Fibroblast of villous mesenchyme (primary cell): ENCODE measurements at regions not wholly inside any gene's neighbourhood (a gene's known extent, or its start where the extent isn't known, plus 50 kb on each side); places are given as distances from the start of the nearest gene placed in this dataset.

Experiments
- DNase-seq: peaks from one replicate; pipeline ENCODE4 v3.0.0-alpha.2; 2010; ENCODE audit warnings: low read depth
- H3K4me3 ChIP-seq: 2 replicates; pipeline ENCODE4 v1.5.1; 2011; ENCODE audit warnings: low read depth, mild to moderate bottlenecking, low read length
- TF ChIP-seq, protein P1 (sequence below): IDR thresholded peaks from 2 replicates; pipeline ENCODE4 v1.5.1; 2012; ENCODE audit warnings: low read depth, mild to moderate bottlenecking, low read length; ENCODE audit not compliant: insufficient read depth

DNA sequence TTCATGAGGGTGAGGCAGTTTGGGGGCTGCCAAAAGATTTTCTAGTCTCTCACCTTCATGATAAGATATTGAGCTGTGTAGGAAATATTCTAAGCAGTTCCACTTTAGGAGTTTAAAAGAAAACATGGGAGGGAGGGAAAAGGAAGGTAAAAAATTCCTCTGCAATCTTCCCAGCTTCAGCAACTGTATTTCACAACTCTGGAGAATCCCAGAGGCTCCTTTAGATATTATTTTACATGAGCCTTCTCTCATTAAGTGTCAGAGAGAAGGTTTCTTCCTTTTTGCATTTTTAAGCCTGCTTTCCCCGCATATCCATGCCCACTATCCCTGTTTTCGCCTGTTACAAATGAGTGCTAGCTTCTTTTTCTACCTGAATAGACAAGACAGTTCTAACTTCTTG, 289.4 kb downstream of the CHRM3 start:
- DNase-seq = no peak
- TF ChIP-seq, protein P1, sequence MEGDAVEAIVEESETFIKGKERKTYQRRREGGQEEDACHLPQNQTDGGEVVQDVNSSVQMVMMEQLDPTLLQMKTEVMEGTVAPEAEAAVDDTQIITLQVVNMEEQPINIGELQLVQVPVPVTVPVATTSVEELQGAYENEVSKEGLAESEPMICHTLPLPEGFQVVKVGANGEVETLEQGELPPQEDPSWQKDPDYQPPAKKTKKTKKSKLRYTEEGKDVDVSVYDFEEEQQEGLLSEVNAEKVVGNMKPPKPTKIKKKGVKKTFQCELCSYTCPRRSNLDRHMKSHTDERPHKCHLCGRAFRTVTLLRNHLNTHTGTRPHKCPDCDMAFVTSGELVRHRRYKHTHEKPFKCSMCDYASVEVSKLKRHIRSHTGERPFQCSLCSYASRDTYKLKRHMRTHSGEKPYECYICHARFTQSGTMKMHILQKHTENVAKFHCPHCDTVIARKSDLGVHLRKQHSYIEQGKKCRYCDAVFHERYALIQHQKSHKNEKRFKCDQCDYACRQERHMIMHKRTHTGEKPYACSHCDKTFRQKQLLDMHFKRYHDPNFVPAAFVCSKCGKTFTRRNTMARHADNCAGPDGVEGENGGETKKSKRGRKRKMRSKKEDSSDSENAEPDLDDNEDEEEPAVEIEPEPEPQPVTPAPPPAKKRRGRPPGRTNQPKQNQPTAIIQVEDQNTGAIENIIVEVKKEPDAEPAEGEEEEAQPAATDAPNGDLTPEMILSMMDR = no peak
- H3K4me3 ChIP-seq = no peak overlapping the region

DNA sequence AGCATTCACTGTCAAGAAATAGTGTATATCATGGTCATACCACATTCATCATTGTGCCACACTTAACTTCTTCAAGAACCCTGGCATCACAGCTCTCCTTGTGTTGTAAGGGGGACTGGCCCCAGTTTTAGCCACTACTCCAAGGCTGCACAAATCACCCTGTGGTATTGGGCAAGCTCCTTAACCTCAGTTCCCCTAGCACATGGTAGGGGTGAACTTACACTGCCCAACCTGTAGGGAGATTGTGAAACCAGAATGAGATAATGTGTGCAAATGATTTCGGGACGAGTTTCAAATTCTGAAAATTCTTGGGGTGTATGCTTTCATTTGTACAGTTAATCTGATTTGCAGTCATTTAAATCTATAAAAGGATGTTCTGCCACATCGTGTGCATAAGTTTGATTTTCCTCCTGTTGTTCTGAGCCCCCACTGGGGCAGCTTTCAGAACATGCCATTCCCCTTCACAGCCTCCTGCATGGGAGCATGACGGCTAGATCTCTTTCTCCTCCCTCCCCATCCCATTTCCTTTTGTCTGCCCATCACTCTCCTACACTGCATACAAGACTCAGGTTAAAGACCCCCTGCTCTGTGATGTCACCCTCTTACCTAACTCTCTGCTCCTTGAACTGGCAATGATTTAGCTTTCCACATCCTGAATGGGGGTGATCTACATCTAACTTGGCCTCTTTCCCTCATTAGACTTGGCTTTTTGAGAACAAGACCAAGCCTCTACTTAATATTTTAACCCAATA, 290.3 kb downstream of the CHRM3 start:
- no peak overlapping the region for H3K4me3 ChIP-seq
- TF ChIP-seq, protein P1 = no peak
- no peak for DNase-seq

DNA sequence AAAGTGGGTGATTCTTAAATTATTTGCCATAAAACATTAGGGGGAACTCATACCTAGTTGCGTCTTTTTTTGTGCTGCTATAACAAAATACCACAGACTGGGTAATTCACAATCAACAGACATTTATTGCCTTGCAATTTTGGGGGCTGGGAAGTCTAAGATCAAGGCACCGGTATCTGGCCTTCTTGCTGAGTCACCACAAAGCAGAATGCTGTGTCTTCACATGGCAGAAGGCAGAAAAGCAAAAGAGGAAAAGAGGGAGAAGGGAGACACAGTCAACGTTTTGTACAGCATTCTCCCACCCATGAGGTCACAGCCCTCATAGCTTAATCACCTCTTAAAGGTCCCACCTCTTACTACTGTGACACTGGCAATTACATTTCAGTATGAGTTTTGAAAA, 291.0 kb downstream of the CHRM3 start:
- TF ChIP-seq, protein P1 = no peak
- DNase-seq = no peak
- no peak overlapping the region for H3K4me3 ChIP-seq

DNA sequence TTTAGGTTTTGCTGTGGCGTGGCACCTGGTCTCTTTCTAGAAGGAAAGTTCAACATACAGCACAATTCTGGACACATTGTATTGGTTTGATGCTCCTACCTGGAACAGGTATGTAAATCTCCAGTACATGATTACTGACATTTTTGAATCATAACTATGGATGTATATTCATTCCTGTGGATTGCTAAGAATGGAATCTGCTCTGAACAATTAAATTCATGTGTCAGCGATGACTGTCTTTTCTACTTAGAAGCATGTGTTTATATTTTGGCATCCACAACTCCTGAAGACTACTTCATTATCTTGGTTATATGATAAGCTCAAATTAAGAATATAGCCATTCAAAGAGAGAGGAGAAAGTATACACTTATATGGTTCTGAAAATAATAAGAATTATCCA, 291.8 kb downstream of the CHRM3 start:
- H3K4me3 ChIP-seq = no peak overlapping the region
- TF ChIP-seq, protein P1 = no peak
- no peak for DNase-seq

DNA sequence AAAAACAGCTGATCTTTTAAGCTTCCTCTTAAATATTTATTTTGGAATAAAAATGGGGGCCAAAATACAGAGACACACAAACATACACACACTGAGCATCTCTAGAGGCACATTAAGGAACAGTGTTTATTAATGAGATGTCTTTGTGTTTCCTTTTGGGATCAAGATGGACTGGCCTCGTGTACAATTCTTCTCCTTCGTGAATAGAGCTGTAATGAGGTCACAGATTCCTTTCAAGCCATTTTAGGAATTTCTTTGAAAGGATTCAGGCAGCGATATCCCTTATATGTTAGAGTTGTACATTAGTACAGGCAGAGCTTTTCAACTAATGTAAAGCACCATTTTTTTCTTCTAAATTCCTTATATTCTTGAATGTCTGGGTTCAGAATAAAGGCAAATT, 295.7 kb downstream of the CHRM3 start:
- TF ChIP-seq, protein P1 = no peak
- no peak overlapping the region for H3K4me3 ChIP-seq
- no peak for DNase-seq

DNA sequence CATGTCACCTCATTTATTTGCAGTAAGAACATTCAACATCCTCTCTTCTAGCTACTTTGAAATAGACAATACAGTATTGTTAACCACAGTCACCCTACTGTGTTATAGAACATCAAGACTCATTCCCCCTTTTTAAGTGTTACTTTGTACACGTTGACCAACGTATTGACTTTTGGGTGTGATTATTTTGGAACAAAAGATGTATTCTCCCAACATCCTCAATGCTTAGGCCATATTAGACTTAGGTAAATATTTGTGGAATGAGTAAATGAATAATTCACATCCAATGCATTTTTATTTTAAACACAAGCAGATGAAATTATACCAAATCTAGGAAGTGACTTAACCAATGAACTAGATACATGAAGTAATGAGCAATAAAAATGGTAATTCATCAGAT, 296.6 kb downstream of the CHRM3 start:
- TF ChIP-seq, protein P1 = no peak
- no peak for DNase-seq
- no peak overlapping the region for H3K4me3 ChIP-seq

DNA sequence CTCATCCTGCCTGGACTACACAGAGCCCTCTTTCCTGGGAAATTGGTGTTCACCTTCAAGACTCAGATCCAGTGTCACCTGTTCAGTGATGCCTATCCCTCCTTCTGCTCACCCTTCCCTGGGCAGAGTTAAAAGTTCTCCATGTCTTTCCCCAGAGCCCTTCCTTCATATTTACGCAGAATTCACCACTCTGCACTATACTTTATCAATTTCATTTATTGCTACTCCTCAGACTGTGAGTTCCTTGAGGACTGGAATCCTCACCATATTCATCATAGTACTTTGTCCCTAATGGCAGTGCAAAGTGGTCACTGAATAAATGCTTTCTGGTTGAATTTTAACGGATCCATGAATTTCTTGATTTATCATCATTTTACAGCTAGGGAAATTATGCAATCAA, 300.0 kb downstream of the CHRM3 start:
- no peak overlapping the region for H3K4me3 ChIP-seq
- TF ChIP-seq, protein P1 = no peak
- DNase-seq = no peak
